MM.1S (cell line): ENCODE measurements at regions not wholly inside any gene's neighbourhood (a gene's known extent, or its start where the extent isn't known, plus 50 kb on each side); places are given as distances from the start of the nearest gene placed in this dataset.

Source experiments
- DNase-seq: peaks from one replicate; pipeline ENCODE4 v3.0.0-alpha.2; 2015
- H2AFZ ChIP-seq: fragments of 300-600 bp; sonication (generic); 2 replicates; pipeline ENCODE4 v1.6.0; 2016; ENCODE audit warnings: antibody characterized with exemption, low read length
- H3F3A ChIP-seq: fragments of 300-600 bp; sonication (generic); 2 replicates; pipeline ENCODE4 v1.6.1; 2016; ENCODE audit warnings: mild to moderate bottlenecking, antibody characterized with exemption, low read length, moderate library complexity, mixed read lengths; ENCODE audit not compliant: insufficient read depth
- H3K27ac ChIP-seq: fragments of 300-600 bp; sonication (generic); 2 replicates; pipeline ENCODE4 v1.5.1; 2016; ENCODE audit warnings: mild to moderate bottlenecking, low read length
- H3K27me3 ChIP-seq: fragments of 300-600 bp; sonication (generic); replicated peaks from 2 replicates; pipeline ENCODE4 v1.6.0; 2016; ENCODE audit warnings: low read length; ENCODE audit not compliant: insufficient read depth
- H3K36me3 ChIP-seq: fragments of 300-600 bp; sonication (generic); replicated peaks from 2 replicates; pipeline ENCODE4 v1.6.1; 2016; ENCODE audit warnings: mild to moderate bottlenecking, low read length, mixed read lengths; ENCODE audit not compliant: insufficient read depth
- H3K4me1 ChIP-seq: fragments of 300-600 bp; sonication (generic); 2 replicates; pipeline ENCODE4 v1.6.1; 2016; ENCODE audit warnings: low read length, mixed read lengths
- H3K4me2 ChIP-seq: fragments of 300-600 bp; sonication (generic); 2 replicates; pipeline ENCODE4 v1.6.0; 2016; ENCODE audit warnings: low read depth, low read length
- H3K4me3 ChIP-seq: fragments of 300-600 bp; sonication (generic); 2 replicates; pipeline ENCODE4 v1.5.1; 2016; ENCODE audit warnings: low read length, mixed read lengths
- H3K79me2 ChIP-seq: fragments of 300-600 bp; sonication (generic); 2 replicates; pipeline ENCODE4 v1.6.1; 2016; ENCODE audit warnings: mixed run types, low read length, mixed read lengths
- H3K9ac ChIP-seq: fragments of 300-600 bp; sonication (generic); 2 replicates; pipeline ENCODE4 v1.6.1; 2016; ENCODE audit warnings: low read length, mixed read lengths
- H3K9me2 ChIP-seq: fragments of 300-600 bp; sonication (generic); replicated peaks from 2 replicates; pipeline ENCODE4 v1.6.1; 2016; ENCODE audit warnings: mild to moderate bottlenecking, low read length, mixed read lengths; ENCODE audit not compliant: insufficient read depth
- H3K9me3 ChIP-seq: fragments of 300-600 bp; sonication (generic); replicated peaks from 2 replicates; pipeline ENCODE4 v1.6.1; 2016; ENCODE audit warnings: mild to moderate bottlenecking, low read length, mixed read lengths; ENCODE audit not compliant: insufficient read depth
- H4K20me1 ChIP-seq: fragments of 300-600 bp; sonication (generic); 2 replicates; pipeline ENCODE4 v1.6.1; 2016; ENCODE audit warnings: mild to moderate bottlenecking, low read length, moderate library complexity, mixed read lengths; ENCODE audit not compliant: insufficient read depth
- CTCF ChIP-seq: fragments of 300-600 bp; sonication (generic); IDR thresholded peaks from 2 replicates; pipeline ENCODE4 v1.5.1; 2016; ENCODE audit warnings: antibody characterized with exemption, low read length, mixed read lengths
- EZH2 ChIP-seq: fragments of 300-600 bp; sonication (generic); optimal IDR thresholded peaks from 2 replicates; pipeline ENCODE3; 2017; ENCODE audit warnings: low read depth, mild to moderate bottlenecking, antibody characterized with exemption, low read length, mixed read lengths
- EZH2phosphoT487 ChIP-seq: fragments of 300-600 bp; sonication (generic); IDR thresholded peaks from 2 replicates; pipeline ENCODE4 v1.6.1; 2018; ENCODE audit warnings: antibody characterized with exemption, low read length

GRCh38 chr20:53750827-53751619 is 157.4 kb upstream of the ZNF217 start:
- Histone ChIP-seq H3K4me1 (peaks cover 42% of the 10 kb centered on the region), H4K20me1 (no peaks in the 10 kb centered on the region), H3K79me2 (no peaks in the 10 kb centered on the region), H2AFZ (peak overlapping the region; percentile 29), H3K27me3 (no peaks in the 10 kb centered on the region), H3K9me2 (no peaks in the 10 kb centered on the region), H3K4me3 (no peak overlapping the region), H3K9ac (peak overlapping the region; percentile 21; the same call in 1 of the 2 replicates), H3K27ac (peak overlapping the region; percentile 83), H3K36me3 (no peaks in the 10 kb centered on the region), H3F3A (peaks cover 13% of the 10 kb centered on the region), H3K9me3 (no peaks in the 10 kb centered on the region), H3K4me2 (peak overlapping the region; percentile 74)
- DNase-seq, result peak; percentile 72
- TF ChIP-seq EZH2 (no peak), CTCF (no peak), EZH2phosphoT487 (no peak)

- no peak for DNase-seq
- Histone ChIP-seq H3K36me3 (no peaks in the 10 kb centered on the region), H3K4me2 (no peak overlapping the region), H4K20me1 (no peaks in the 10 kb centered on the region), H3F3A (peaks cover 13% of the 10 kb centered on the region), H3K4me3 (no peak overlapping the region), H3K9me2 (no peaks in the 10 kb centered on the region), H3K79me2 (no peaks in the 10 kb centered on the region), H3K27ac (no peak overlapping the region), H3K9ac (no peak overlapping the region), H3K9me3 (no peaks in the 10 kb centered on the region), H2AFZ (no peak overlapping the region), H3K4me1 (peaks cover 37% of the 10 kb centered on the region), H3K27me3 (no peaks in the 10 kb centered on the region)
- TF ChIP-seq EZH2 (no peak), CTCF (no peak), EZH2phosphoT487 (no peak)
Measured at GRCh38 chr20:53749499-53749898, 155.9 kb upstream of the ZNF217 start.

GRCh38 chr20:53748821-53749421 is 155.3 kb upstream of the ZNF217 start:
- TF ChIP-seq CTCF, result no peak
- no peak for TF ChIP-seq EZH2
- TF ChIP-seq EZH2phosphoT487, result no peak
- no peak overlapping the region for H3K4me3 ChIP-seq
- no peaks in the 10 kb centered on the region for H3K9me2 ChIP-seq
- no peak overlapping the region for H2AFZ ChIP-seq
- H3K27ac ChIP-seq, result no peak overlapping the region
- no peaks in the 10 kb centered on the region for H4K20me1 ChIP-seq
- DNase-seq, result no peak
- H3F3A ChIP-seq, result peaks cover 13% of the 10 kb centered on the region
- H3K36me3 ChIP-seq, result no peaks in the 10 kb centered on the region
- no peaks in the 10 kb centered on the region for H3K27me3 ChIP-seq
- no peak overlapping the region for H3K4me2 ChIP-seq
- H3K9me3 ChIP-seq, result no peaks in the 10 kb centered on the region
- H3K79me2 ChIP-seq, result no peaks in the 10 kb centered on the region
- peaks cover 31% of the 10 kb centered on the region for H3K4me1 ChIP-seq
- H3K9ac ChIP-seq, result no peak overlapping the region
